WERI-Rb-1 (cell line): ENCODE measurements at regions not wholly inside any gene's neighbourhood (a gene's known extent, or its start where the extent isn't known, plus 50 kb on each side); places are given as distances from the start of the nearest gene placed in this dataset.

Source experiments
- DNase-seq: peaks from one replicate; pipeline ENCODE4 v3.0.0-alpha.2; 2020
- H3K27ac ChIP-seq: fragments of 250-450 bp; sonication (Bioruptor Pico); 2 replicates; pipeline ENCODE4 v1.5.1; 2020; ENCODE audit warnings: mild to moderate bottlenecking, moderate library complexity
- H3K27me3 ChIP-seq: fragments of 250-450 bp; sonication (Bioruptor Pico); 2 replicates; pipeline ENCODE4 v1.5.1; 2021; ENCODE audit warnings: mild to moderate bottlenecking, low read depth, moderate library complexity; ENCODE audit not compliant: insufficient read depth, severe bottlenecking
- H3K36me3 ChIP-seq: fragments of 250-450 bp; sonication (Bioruptor Pico); 2 replicates; pipeline ENCODE4 v1.5.1; 2020; ENCODE audit warnings: mild to moderate bottlenecking, moderate library complexity
- H3K4me3 ChIP-seq: 2 replicates; pipeline ENCODE4 v1.5.1; 2011; ENCODE audit warnings: low read depth, mild to moderate bottlenecking, control low read depth, low read length
- H3K9me3 ChIP-seq: fragments of 250-450 bp; sonication (Bioruptor Pico); 2 replicates; pipeline ENCODE4 v1.5.1; 2021; ENCODE audit warnings: mild to moderate bottlenecking, moderate library complexity; ENCODE audit not compliant: severe bottlenecking
- CTCF ChIP-seq: IDR thresholded peaks from 2 replicates; pipeline ENCODE4 v1.5.1; 2011; ENCODE audit warnings: low read depth, mild to moderate bottlenecking, control low read depth, inconsistent platforms, low read length

GRCh38 chr3:176376531-176376930 is 820.8 kb downstream of the TBL1XR1 start:
- H3K9me3 ChIP-seq: no peaks in the 10 kb centered on the region
- no peaks in the 10 kb centered on the region for H3K27me3 ChIP-seq
- no peak for DNase-seq
- H3K36me3 ChIP-seq: no peaks in the 10 kb centered on the region
- H3K4me3 ChIP-seq: no peak overlapping the region
- no peak overlapping the region for H3K27ac ChIP-seq
- TF ChIP-seq CTCF: no peak

- TF ChIP-seq CTCF: no peak
- Histone ChIP-seq H3K36me3 (no peaks in the 10 kb centered on the region), H3K4me3 (no peak overlapping the region), H3K27ac (no peak overlapping the region), H3K9me3 (no peaks in the 10 kb centered on the region), H3K27me3 (no peaks in the 10 kb centered on the region)
- no peak for DNase-seq
Observed at GRCh38 chr3:176375519-176375918, 821.8 kb downstream of the TBL1XR1 start.

- Histone ChIP-seq H3K27me3 (no peaks in the 10 kb centered on the region), H3K27ac (no peak overlapping the region), H3K36me3 (no peaks in the 10 kb centered on the region), H3K9me3 (no peaks in the 10 kb centered on the region), H3K4me3 (no peak overlapping the region)
- no peak for TF ChIP-seq CTCF
- DNase-seq: no peak
Observed at GRCh38 chr3:176362191-176362731, 835.0 kb downstream of the TBL1XR1 start.

GRCh38 chr3:176359211-176359610 is 838.1 kb downstream of the TBL1XR1 start:
- peak; percentile 27; the same call in 1 of the 2 replicates for TF ChIP-seq CTCF
- H3K27ac ChIP-seq: no peak overlapping the region
- H3K36me3 ChIP-seq: no peaks in the 10 kb centered on the region
- H3K4me3 ChIP-seq: no peak overlapping the region
- H3K27me3 ChIP-seq: no peaks in the 10 kb centered on the region
- no peak for DNase-seq
- no peaks in the 10 kb centered on the region for H3K9me3 ChIP-seq

GRCh38 chr3:176357891-176358290 is 839.4 kb downstream of the TBL1XR1 start:
- H3K27me3 ChIP-seq: no peaks in the 10 kb centered on the region
- H3K27ac ChIP-seq: no peak overlapping the region
- no peak for DNase-seq
- H3K9me3 ChIP-seq: no peaks in the 10 kb centered on the region
- TF ChIP-seq CTCF: no peak
- no peak overlapping the region for H3K4me3 ChIP-seq
- H3K36me3 ChIP-seq: no peaks in the 10 kb centered on the region

GRCh38 chr3:176354843-176355242 is 842.4 kb downstream of the TBL1XR1 start:
- no peak overlapping the region for H3K4me3 ChIP-seq

More at GRCh38 chr3:176354843-176355242, 842.4 kb downstream of the TBL1XR1 start:
- Histone ChIP-seq H3K27ac (no peak overlapping the region), H3K9me3 (no peaks in the 10 kb centered on the region), H3K27me3 (no peaks in the 10 kb centered on the region), H3K36me3 (no peaks in the 10 kb centered on the region)
- no peak for TF ChIP-seq CTCF
- no peak for DNase-seq
